Gastrocnemius medialis (tissue), 4 donors: ENCODE measurements at regions not wholly inside any gene's neighbourhood (a gene's known extent, or its start where the extent isn't known, plus 50 kb on each side); places are given as distances from the start of the nearest gene placed in this dataset.

Experiments used
- POLR2A ChIP-seq, 2 donors: fragments of 450-650 bp; IDR thresholded peaks; one replicate each; pipeline ENCODE4 v1.6.1; 2017; ENCODE audit warnings: antibody characterized with exemption in 2 of 2, mild to moderate bottlenecking in 2 of 2, moderate library complexity in 2 of 2
- TF ChIP-seq, protein P1 (sequence below), 5 experiments: fragments of 450-650 bp in 3 of 5; fragments of 200-600 bp in 2 of 5; sonication (generic) in 2 of 5; IDR thresholded peaks in 4 of 5; conservative IDR thresholded peaks in 1 of 5; 1 replicate in 4 of 5; 2 replicates in 1 of 5; pipeline ENCODE4 v1.5.1; 2016 to 2019; ENCODE audit warnings: antibody characterized with exemption in 5 of 5, mild to moderate bottlenecking in 3 of 5, moderate library complexity in 3 of 5

GRCh38 chrX:104435249-104435648, 130.8 kb upstream of the IL1RAPL2 start:
- TF ChIP-seq, protein P1, sequence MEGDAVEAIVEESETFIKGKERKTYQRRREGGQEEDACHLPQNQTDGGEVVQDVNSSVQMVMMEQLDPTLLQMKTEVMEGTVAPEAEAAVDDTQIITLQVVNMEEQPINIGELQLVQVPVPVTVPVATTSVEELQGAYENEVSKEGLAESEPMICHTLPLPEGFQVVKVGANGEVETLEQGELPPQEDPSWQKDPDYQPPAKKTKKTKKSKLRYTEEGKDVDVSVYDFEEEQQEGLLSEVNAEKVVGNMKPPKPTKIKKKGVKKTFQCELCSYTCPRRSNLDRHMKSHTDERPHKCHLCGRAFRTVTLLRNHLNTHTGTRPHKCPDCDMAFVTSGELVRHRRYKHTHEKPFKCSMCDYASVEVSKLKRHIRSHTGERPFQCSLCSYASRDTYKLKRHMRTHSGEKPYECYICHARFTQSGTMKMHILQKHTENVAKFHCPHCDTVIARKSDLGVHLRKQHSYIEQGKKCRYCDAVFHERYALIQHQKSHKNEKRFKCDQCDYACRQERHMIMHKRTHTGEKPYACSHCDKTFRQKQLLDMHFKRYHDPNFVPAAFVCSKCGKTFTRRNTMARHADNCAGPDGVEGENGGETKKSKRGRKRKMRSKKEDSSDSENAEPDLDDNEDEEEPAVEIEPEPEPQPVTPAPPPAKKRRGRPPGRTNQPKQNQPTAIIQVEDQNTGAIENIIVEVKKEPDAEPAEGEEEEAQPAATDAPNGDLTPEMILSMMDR (IDR thresholded peaks at IDR 0.05 in 4 of 5, conservative IDR thresholded peaks at IDR 0.05 in 1 of 5): no peak
- no peak for TF ChIP-seq POLR2A (IDR thresholded peaks at IDR 0.05)
